Occipital lobe (tissue), 1 donor: ENCODE measurements at regions not wholly inside any gene's neighbourhood (a gene's known extent, or its start where the extent isn't known, plus 50 kb on each side); places are given as distances from the start of the nearest gene placed in this dataset.
"Not testable (repeated sequence)": the region's sequence is repeated elsewhere in the genome, so short reads cannot be mapped to it uniquely, and the experiment has no call there.

Experiments used
- DNase-seq: peaks from one replicate; lab custom pipeline; 2025; lab: John Stamatoyannopoulos, UW

GRCh38 chr4:117135634-117136354 is 50.4 kb upstream of the TRAM1L1 start:
- DNase-seq, result no peak

- DNase-seq, result no peak
Observed at GRCh38 chr4:117137145-117137544, 51.8 kb upstream of the TRAM1L1 start.

- not testable (repeated sequence) for DNase-seq
Observed at GRCh38 chr4:117138732-117139131, 53.4 kb upstream of the TRAM1L1 start.

GRCh38 chr4:117154251-117154650 is 68.9 kb upstream of the TRAM1L1 start:
- no peak for DNase-seq

GRCh38 chr4:117156806-117157205 is 71.4 kb upstream of the TRAM1L1 start:
- no peak for DNase-seq

GRCh38 chr4:117157360-117157759 is 72.0 kb upstream of the TRAM1L1 start:
- no peak for DNase-seq

GRCh38 chr4:117162976-117163375 is 77.6 kb upstream of the TRAM1L1 start:
- no peak for DNase-seq

GRCh38 chr4:117164338-117164737 is 79.0 kb upstream of the TRAM1L1 start:
- DNase-seq, result no peak

GRCh38 chr4:117175369-117175768 is 90.0 kb upstream of the TRAM1L1 start:
- DNase-seq, result not testable (repeated sequence)

- DNase-seq, result no peak
Observed at GRCh38 chr4:117203231-117203630, 117.9 kb upstream of the TRAM1L1 start.

- DNase-seq, result no peak
Observed at GRCh38 chr4:117210551-117210950, 125.2 kb upstream of the TRAM1L1 start.

- DNase-seq, result no peak
Observed at GRCh38 chr4:117224256-117224655, 138.9 kb upstream of the TRAM1L1 start.

GRCh38 chr4:117225471-117225870 is 140.1 kb upstream of the TRAM1L1 start:
- no peak for DNase-seq

GRCh38 chr4:117227925-117228324 is 142.5 kb upstream of the TRAM1L1 start:
- no peak for DNase-seq

GRCh38 chr4:117239434-117239833 is 154.1 kb upstream of the TRAM1L1 start:
- no peak for DNase-seq

GRCh38 chr4:117249333-117249732 is 164.0 kb upstream of the TRAM1L1 start:
- no peak for DNase-seq

- DNase-seq, result no peak
Observed at GRCh38 chr4:117264072-117264471, 178.7 kb upstream of the TRAM1L1 start.

- no peak for DNase-seq
Observed at GRCh38 chr4:117267317-117267716, 181.9 kb upstream of the TRAM1L1 start.

- DNase-seq, result no peak
Observed at GRCh38 chr4:117284736-117285135, 199.4 kb upstream of the TRAM1L1 start.

- no peak for DNase-seq
Observed at GRCh38 chr4:117293784-117294183, 208.4 kb upstream of the TRAM1L1 start.

GRCh38 chr4:117302226-117302625 is 216.8 kb upstream of the TRAM1L1 start:
- DNase-seq, result no peak

- DNase-seq, result no peak
Observed at GRCh38 chr4:117311215-117311614, 225.8 kb upstream of the TRAM1L1 start.

GRCh38 chr4:117311989-117312388 is 226.6 kb upstream of the TRAM1L1 start:
- DNase-seq, result no peak
